Testis (tissue), 2 donors: ENCODE measurements at regions not wholly inside any gene's neighbourhood (a gene's known extent, or its start where the extent isn't known, plus 50 kb on each side); places are given as distances from the start of the nearest gene placed in this dataset.

Source experiments
- POLR2A ChIP-seq: fragments of 450-650 bp; IDR thresholded peaks from one replicate; pipeline ENCODE4 v1.6.1; 2017; ENCODE audit warnings: antibody characterized with exemption, mild to moderate bottlenecking, moderate library complexity
- TF ChIP-seq, protein P1 (sequence below), 3 experiments: fragments of 450-650 bp in 2 of 3; fragments of 200-600 bp in 1 of 3; sonication (generic) in 1 of 3; IDR thresholded peaks; one replicate each; pipeline ENCODE4 v1.5.1; 2016 to 2019; ENCODE audit warnings: antibody characterized with exemption in 3 of 3, mild to moderate bottlenecking in 2 of 3, moderate library complexity in 1 of 3

DNA sequence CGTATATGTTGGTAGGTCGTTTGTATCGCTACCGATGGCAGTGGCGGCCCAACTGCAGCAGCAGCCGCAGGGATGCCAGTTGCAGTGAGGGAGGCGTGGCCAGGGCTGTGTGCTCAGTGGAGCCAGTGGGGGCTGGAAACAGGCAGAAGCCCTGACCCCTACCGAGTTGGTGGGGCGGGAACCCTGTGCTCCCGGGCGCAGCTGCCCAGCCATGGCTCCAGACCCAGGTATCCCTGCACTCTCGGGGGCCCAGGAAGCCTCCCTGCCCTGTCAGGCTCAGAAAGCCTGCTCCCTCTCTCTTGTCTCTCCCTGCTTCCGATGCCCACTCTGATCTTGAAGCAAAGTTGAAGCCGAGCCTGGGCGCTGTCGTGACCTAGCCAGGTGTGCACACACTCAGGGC, 78.6 kb upstream of the ITGB1 start:
- TF ChIP-seq, protein P1, sequence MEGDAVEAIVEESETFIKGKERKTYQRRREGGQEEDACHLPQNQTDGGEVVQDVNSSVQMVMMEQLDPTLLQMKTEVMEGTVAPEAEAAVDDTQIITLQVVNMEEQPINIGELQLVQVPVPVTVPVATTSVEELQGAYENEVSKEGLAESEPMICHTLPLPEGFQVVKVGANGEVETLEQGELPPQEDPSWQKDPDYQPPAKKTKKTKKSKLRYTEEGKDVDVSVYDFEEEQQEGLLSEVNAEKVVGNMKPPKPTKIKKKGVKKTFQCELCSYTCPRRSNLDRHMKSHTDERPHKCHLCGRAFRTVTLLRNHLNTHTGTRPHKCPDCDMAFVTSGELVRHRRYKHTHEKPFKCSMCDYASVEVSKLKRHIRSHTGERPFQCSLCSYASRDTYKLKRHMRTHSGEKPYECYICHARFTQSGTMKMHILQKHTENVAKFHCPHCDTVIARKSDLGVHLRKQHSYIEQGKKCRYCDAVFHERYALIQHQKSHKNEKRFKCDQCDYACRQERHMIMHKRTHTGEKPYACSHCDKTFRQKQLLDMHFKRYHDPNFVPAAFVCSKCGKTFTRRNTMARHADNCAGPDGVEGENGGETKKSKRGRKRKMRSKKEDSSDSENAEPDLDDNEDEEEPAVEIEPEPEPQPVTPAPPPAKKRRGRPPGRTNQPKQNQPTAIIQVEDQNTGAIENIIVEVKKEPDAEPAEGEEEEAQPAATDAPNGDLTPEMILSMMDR (IDR thresholded peaks at IDR 0.05) = no peak
- no peak for TF ChIP-seq POLR2A
